Loucy (cell line): ENCODE measurements at regions not wholly inside any gene's neighbourhood (a gene's known extent, or its start where the extent isn't known, plus 50 kb on each side); places are given as distances from the start of the nearest gene placed in this dataset.

Experiments
- CTCF ChIP-seq: fragments of 200-600 bp; sonication (generic); conservative IDR thresholded peaks from 2 replicates; pipeline ENCODE4 v1.5.1; 2014; ENCODE audit warnings: mild to moderate bottlenecking, antibody characterized with exemption, low read length
- EZH2phosphoT487 ChIP-seq: fragments of 200-600 bp; IDR thresholded peaks from 2 replicates; pipeline ENCODE4 v1.6.1; 2018; ENCODE audit warnings: antibody characterized with exemption, mild to moderate bottlenecking, moderate library complexity, borderline replicate concordance

GRCh38 chr7:42650701-42651100 lies 261.2 kb downstream of the C7orf25 start:
- no peak for TF ChIP-seq CTCF
- no peak for TF ChIP-seq EZH2phosphoT487
